SK-N-SH treated with all-trans-retinoic acid at 6 μM for 48 hours (cell line): ENCODE measurements at regions not wholly inside any gene's neighbourhood (a gene's known extent, or its start where the extent isn't known, plus 50 kb on each side); places are given as distances from the start of the nearest gene placed in this dataset.

ENCODE experiments used
- ARNTL ChIP-seq: fragments of 450-650 bp; formaldehyde crosslinking; IDR thresholded peaks from 2 replicates; pipeline ENCODE4 v1.5.0; 2020; ENCODE audit warnings: low read depth, mild to moderate bottlenecking, moderate library complexity, borderline replicate concordance
- CSDC2 ChIP-seq: fragments of 250-450 bp; sonication (Bioruptor Pico); IDR thresholded peaks from 2 replicates; pipeline ENCODE4 v1.5.0; 2020; ENCODE audit warnings: mild to moderate bottlenecking, moderate library complexity
- CSRNP3 ChIP-seq: fragments of 250-450 bp; sonication (Bioruptor Pico); IDR thresholded peaks from 2 replicates; pipeline ENCODE4 v1.5.1; 2021; ENCODE audit warnings: mild to moderate bottlenecking, moderate library complexity
- PATZ1 ChIP-seq: fragments of 250-450 bp; sonication (Bioruptor Pico); IDR thresholded peaks from 2 replicates; pipeline ENCODE4 v1.8.0; 2020; ENCODE audit warnings: mild to moderate bottlenecking, moderate library complexity, borderline replicate concordance
- POU6F1 ChIP-seq: fragments of 250-450 bp; sonication (Bioruptor Pico); IDR thresholded peaks from 2 replicates; pipeline ENCODE4 v1.8.0; 2021; ENCODE audit warnings: low read depth, mild to moderate bottlenecking, moderate library complexity, borderline replicate concordance
- PPARA ChIP-seq: fragments of 250-450 bp; sonication (Bioruptor Pico); IDR thresholded peaks from 2 replicates; pipeline ENCODE4 v1.5.0; 2020; ENCODE audit warnings: mild to moderate bottlenecking, borderline replicate concordance
- RARB ChIP-seq: fragments of 250-450 bp; sonication (Bioruptor Pico); IDR thresholded peaks from 2 replicates; pipeline ENCODE4 v1.8.0; 2021; ENCODE audit warnings: mild to moderate bottlenecking, moderate library complexity
- SNAI2 ChIP-seq: fragments of 250-450 bp; sonication (Bioruptor Pico); IDR thresholded peaks from 2 replicates; pipeline ENCODE4 v1.5.0; 2020; ENCODE audit warnings: mild to moderate bottlenecking, moderate library complexity
- TOX ChIP-seq: fragments of 250-450 bp; sonication (Bioruptor Pico); IDR thresholded peaks from 2 replicates; pipeline ENCODE4 v1.8.0; 2021; ENCODE audit warnings: mild to moderate bottlenecking, moderate library complexity, borderline replicate concordance
- ZFP3 ChIP-seq: fragments of 250-450 bp; sonication (Bioruptor Pico); IDR thresholded peaks from 2 replicates; pipeline ENCODE4 v1.5.0; 2020; ENCODE audit warnings: mild to moderate bottlenecking, moderate library complexity
- ZNF70 ChIP-seq: fragments of 450-650 bp; formaldehyde crosslinking; IDR thresholded peaks from 2 replicates; pipeline ENCODE4 v1.5.0; 2020; ENCODE audit warnings: mild to moderate bottlenecking, moderate library complexity
- TF ChIP-seq, protein P1 (sequence below): fragments of 250-450 bp; sonication (Bioruptor Pico); IDR thresholded peaks from 2 replicates; pipeline ENCODE4 v1.5.1; 2020; ENCODE audit warnings: low read depth, mild to moderate bottlenecking, moderate library complexity

- TF ChIP-seq PATZ1 (CRISPR knock-in tag) (no peak), CSDC2 (CRISPR knock-in tag) (no peak), PPARA (CRISPR knock-in tag) (no peak), ZNF70 (no peak), ZFP3 (CRISPR knock-in tag) (no peak), ARNTL (CRISPR knock-in tag) (no peak), CSRNP3 (CRISPR knock-in tag) (no peak), TOX (CRISPR knock-in tag) (no peak), POU6F1 (CRISPR knock-in tag) (no peak), SNAI2 (CRISPR knock-in tag) (no peak), RARB (CRISPR knock-in tag) (no peak)
- TF ChIP-seq, protein P1, sequence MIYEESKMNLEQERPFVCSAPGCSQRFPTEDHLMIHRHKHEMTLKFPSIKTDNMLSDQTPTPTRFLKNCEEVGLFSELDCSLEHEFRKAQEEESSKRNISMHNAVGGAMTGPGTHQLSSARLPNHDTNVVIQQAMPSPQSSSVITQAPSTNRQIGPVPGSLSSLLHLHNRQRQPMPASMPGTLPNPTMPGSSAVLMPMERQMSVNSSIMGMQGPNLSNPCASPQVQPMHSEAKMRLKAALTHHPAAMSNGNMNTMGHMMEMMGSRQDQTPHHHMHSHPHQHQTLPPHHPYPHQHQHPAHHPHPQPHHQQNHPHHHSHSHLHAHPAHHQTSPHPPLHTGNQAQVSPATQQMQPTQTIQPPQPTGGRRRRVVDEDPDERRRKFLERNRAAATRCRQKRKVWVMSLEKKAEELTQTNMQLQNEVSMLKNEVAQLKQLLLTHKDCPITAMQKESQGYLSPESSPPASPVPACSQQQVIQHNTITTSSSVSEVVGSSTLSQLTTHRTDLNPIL (CRISPR knock-in tag): no peak
Measured at GRCh38 chr1:81142099-81142826, 658.5 kb upstream of the ADGRL2 start.
